D721Med (cell line): ENCODE measurements at regions not wholly inside any gene's neighbourhood (a gene's known extent, or its start where the extent isn't known, plus 50 kb on each side); places are given as distances from the start of the nearest gene placed in this dataset.

Source experiments
- DNase-seq: peaks from one replicate; pipeline ENCODE4 v3.0.0; 2011; ENCODE audit warnings: low spot score; ENCODE audit not compliant: insufficient read length
- FAIRE-seq: peaks from 2 replicates; lab custom pipeline; 2011; peaks lifted over from hg19 to GRCh38; lab: Jason Lieb, UNC
- TF ChIP-seq, protein P1 (sequence below): IDR thresholded peaks from 2 replicates; pipeline ENCODE4 v1.5.1; 2012; ENCODE audit warnings: mild to moderate bottlenecking, control low read depth; ENCODE audit not compliant: insufficient read depth; ENCODE audit errors: missing control alignments

DNA sequence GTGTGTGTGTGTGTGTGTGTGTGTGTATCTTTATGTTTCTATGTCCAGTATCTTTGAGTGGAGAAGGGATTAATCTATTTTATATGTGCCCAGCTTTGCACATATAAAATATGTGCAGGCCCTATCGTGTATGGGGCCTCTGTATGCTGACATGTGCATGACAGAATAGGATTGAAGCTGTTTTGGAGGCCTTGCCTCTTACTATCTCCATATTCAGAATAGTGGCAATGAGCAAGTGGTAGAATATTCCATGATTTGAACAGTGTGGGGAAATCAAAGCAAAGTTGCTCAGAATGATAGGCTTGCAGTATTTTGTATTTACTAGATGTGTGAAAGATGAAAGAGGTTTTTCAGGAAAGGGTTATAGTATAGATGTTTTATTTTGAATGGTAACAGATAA lies 480.8 kb downstream of the XIRP2 start:
- FAIRE-seq: no peak
- TF ChIP-seq, protein P1, sequence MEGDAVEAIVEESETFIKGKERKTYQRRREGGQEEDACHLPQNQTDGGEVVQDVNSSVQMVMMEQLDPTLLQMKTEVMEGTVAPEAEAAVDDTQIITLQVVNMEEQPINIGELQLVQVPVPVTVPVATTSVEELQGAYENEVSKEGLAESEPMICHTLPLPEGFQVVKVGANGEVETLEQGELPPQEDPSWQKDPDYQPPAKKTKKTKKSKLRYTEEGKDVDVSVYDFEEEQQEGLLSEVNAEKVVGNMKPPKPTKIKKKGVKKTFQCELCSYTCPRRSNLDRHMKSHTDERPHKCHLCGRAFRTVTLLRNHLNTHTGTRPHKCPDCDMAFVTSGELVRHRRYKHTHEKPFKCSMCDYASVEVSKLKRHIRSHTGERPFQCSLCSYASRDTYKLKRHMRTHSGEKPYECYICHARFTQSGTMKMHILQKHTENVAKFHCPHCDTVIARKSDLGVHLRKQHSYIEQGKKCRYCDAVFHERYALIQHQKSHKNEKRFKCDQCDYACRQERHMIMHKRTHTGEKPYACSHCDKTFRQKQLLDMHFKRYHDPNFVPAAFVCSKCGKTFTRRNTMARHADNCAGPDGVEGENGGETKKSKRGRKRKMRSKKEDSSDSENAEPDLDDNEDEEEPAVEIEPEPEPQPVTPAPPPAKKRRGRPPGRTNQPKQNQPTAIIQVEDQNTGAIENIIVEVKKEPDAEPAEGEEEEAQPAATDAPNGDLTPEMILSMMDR: no peak

DNA sequence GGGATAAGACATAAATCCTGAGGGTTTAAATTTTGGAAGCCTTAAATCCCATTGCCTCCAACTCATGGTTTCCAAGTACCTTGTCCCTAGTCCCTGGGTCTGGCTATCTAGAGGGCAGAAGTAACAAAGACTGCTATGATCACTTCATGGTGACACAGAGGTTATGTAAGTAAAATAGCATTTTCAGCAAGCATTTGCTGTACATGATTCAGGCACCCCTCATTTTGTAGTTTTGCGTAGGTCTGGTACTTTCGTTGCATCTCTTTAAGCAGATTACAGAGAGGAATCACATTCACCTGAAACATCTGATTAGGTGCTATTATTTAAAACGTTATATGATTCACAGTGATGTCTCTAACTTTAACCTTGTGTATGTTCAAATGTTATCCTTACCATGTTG lies 480.1 kb downstream of the XIRP2 start:
- no peak for FAIRE-seq

More for the DNA sequence above, 480.8 kb downstream of the XIRP2 start:
- no peak for DNase-seq

DNA sequence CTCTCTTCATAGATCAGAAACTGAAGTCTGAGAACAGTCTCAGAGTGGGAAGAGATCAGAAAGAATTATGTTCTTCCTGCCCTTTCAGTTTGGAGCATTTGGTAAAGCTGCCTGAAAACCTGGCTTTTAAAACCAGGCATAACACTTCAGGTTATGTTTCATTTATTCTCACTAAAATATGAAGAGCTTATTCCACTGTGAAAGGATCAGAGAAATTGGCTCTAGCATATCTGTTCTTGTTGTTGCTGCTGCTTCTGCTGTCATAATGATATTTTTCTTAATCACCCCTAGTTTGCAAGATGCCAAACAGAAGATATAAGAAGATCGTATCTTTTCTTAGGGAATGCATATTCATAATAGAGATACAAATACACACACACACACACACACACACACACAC lies 476.9 kb downstream of the XIRP2 start:
- TF ChIP-seq, protein P1: no peak
- no peak for FAIRE-seq
- no peak for DNase-seq

More for the DNA sequence above, 480.1 kb downstream of the XIRP2 start:
- DNase-seq: no peak
- TF ChIP-seq, protein P1: no peak

DNA sequence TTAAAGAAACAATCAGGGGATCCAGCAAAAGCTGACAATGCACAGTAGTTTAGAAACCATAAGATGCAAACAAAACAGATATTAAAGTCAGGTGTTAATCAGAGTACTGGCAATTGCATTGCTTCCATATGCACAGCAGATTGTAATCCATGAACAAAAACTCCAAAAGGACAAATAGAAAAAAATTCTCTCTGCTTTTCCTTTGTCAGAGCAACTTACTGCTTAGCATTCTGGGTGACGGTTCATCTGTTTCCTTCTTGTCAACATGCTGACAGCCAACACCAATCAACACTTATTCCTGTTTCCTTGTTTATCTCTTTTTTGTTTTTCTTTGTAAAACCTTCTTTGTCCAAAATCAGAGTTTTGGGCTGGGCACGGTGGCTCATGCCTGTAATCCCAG lies 473.1 kb downstream of the XIRP2 start:
- TF ChIP-seq, protein P1: no peak
- FAIRE-seq (no peak), DNase-seq (no peak)

DNA sequence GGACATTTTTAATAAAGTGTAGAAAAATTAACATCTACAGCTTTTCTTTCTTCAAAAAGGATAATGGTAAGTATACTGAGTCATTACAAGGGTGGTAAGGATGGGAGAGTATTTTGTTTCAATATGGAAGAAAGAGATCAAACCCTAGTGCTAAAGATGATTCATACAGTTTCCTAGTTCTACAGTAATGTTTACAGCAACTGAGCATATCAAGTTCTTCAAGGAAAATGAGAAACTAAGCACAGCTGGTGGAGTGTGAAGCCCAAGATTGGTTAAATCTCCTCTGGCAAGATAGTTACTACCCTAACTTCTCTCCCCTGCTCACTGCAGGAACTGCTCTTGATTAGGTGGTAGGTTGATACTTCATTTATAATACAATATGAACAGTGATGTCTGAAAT lies 467.5 kb downstream of the XIRP2 start:
- DNase-seq (no peak), FAIRE-seq (no peak)

DNA sequence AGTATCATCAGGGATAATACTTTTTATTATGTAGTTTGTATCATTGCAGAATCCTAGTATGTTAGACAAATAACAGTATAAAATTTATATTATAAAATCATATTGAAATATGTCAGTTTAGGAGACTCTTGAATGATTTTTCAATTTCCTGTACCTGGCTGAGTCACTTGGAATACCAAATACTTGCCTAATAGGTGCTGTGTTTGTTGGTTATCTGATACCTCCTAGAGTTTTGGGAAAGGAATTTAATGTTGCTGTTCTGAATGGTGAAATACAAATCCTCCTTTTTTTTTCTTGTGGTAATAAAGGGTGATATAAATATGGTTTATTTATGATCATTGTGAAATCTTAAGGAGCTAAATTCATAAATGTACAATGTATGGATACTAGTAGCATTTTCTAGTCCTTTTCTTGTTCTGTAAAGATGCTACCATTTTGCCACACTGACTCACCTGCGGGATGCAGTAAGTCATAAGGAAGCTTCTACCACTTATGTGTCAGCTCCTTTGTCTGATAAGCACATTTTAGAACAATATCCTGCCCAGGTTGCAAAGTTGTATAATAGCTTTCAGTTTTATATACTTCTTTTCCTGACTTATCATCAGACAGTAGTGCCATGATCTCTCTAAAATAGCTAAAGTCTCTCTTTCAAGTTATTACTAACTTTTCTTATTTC lies 465.5 kb downstream of the XIRP2 start:
- no peak for DNase-seq
- FAIRE-seq: no peak
- TF ChIP-seq, protein P1: no peak

More for the DNA sequence above, 467.5 kb downstream of the XIRP2 start:
- TF ChIP-seq, protein P1: no peak

DNA sequence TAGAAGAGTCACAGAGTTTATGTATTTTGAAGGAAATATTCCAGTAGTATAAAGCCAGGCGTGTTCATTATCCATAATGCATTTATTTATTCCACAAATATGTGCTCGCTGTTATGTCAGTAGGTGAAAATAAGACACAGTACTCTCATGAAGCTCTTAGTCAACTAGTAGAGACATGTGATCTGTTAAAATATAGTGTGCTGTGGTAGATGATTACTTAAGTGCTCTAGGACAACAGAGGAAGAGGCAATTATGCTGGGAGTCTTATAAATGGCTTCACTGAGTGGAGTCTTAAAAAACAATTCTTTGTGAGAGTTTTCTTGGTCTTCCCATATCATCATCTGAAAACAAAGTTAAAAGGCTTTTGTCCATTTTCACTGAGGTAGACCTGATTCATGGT lies 457.3 kb downstream of the XIRP2 start:
- DNase-seq (no peak), FAIRE-seq (no peak)
- TF ChIP-seq, protein P1: no peak
